HG03135 (cell line): ENCODE measurements at regions not wholly inside any gene's neighbourhood (a gene's known extent, or its start where the extent isn't known, plus 50 kb on each side); places are given as distances from the start of the nearest gene placed in this dataset.

Experiments used
- ATAC-seq: cut with Tn5 transposase; IDR thresholded peaks from one replicate; pipeline ENCODE4 v1.9.1; 2021; ENCODE audit warnings: mild to moderate bottlenecking, moderate library complexity; ENCODE audit not compliant: unreplicated experiment

DNA sequence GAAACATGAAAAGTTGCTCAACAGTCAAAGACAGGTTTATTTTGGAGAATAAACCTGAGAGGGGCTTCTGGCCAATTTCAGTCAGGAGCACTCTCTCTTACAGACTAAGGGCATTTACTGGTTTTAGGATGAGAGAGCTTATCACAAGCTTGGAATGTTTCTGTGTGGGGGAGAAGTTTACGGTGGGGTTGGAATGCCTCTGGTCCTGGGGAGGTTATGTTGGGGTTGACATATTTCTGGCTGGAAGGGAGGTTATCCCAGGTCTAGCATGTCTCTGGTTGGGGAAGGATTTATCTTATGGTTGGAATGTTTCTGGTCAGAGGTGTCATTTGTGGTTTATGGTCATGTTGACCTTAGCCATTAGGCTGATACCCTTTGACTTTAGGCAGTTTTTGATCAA lies 1867.3 kb downstream of the EFNA5 start:
- ATAC-seq: no peak

DNA sequence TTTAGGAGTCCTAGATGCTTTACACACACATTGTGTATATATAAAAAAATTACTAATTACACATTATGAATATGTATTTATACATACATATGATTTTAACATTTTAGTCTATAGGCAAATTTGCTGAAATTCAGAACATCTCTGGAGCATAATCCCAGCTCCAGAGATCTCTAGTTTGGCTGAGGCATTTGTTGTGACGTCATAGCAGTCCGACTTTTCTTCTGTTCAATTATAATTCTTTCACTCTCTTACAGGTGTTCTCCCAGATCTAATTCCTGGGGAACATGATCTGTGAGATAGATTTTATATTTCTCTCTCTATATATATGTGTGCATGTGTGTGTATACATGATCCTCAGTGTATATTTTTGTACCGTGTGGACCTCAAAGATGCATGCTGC lies 1876.2 kb downstream of the EFNA5 start:
- ATAC-seq: no peak

DNA sequence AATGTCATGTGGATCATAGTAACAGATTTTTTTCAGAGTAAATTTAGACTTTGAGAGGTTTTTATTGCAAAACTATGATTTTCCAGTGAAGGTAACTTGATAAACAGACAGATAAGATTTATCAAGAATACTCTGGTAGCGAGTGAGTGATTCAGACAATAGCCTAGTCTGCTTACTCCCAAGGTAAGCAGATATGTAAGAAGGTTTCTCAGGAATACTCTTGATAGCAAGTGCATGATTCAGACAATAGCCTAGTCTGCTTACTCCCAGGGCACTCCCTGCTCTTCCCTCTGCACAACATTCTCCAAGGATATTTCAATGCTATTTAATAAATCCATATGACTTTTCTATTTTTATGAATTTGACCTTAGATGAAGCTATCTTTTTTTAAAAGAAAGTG lies 1881.5 kb downstream of the EFNA5 start:
- no peak for ATAC-seq

DNA sequence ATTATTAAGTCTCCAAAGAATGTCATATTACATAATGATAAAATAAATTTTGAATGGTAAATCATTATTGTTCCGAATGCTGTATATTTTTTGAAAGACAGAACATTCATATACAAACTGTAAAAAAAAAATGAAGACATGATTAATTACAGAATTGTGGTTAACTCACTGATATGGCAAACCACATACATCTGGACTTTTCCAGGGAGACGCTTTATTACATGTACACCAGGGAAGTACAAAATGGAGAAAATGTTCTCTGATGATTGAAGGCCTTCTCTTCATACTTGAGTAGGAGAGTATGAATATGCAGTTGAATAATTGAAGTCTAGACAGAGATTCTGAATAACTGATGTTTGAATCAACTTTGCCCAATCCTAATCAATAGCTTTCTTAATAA lies 1886.9 kb downstream of the EFNA5 start:
- no peak for ATAC-seq

DNA sequence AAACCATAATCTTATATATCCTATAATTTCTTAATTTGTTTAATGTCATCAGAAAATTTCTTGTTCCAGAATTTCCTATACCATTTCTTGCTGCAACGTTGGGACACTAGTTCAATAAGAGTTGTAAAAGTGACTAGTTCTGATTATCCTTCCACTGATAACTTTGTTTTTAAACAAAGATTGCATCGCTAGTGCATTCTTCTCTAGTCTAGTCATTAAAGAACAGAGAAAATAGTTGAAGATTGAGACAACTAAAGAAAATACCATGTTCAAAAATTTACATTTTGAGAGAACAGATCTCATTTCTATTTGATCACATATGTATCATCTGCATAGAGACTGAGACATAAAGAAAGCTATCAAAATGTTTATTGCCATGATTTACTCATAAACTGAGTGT lies 1888.2 kb downstream of the EFNA5 start:
- ATAC-seq: no peak

DNA sequence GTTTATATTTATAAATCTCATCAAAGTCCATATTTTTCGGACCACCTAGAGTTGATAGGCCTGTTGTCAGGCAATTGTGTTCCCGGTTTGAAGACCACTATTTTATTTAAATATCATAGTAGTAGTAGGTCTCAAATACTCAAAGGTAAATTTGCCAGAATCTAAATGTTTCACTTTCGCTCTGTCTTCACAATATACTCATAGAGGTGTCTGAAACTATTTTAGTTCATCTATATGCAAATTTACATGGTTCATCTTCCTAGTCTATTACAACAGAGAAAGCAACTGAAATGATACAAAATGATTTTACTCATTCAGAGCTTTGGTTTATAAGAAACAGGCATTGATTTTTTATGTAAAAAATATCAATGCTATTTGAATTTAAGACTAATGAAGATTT lies 1897.5 kb downstream of the EFNA5 start:
- ATAC-seq: no peak

DNA sequence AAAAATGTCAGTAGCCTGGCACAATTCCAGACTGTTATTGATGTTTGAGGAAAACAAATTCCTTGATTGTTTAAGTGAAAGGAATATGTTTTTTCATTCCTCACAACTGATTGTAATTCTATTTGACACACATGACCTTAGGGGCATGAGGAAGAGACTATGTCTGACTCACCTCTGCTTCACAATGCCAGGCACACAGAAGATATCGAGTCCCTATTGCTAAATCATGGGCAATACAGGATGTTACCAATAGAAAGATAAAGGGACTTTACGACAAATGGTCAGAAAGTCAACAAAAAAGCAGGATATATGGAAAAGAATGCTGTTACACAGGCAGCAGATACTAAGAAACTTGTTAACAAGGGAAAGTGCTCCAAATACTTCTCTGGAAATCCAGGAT lies 1903.5 kb downstream of the EFNA5 start:
- ATAC-seq: no peak

DNA sequence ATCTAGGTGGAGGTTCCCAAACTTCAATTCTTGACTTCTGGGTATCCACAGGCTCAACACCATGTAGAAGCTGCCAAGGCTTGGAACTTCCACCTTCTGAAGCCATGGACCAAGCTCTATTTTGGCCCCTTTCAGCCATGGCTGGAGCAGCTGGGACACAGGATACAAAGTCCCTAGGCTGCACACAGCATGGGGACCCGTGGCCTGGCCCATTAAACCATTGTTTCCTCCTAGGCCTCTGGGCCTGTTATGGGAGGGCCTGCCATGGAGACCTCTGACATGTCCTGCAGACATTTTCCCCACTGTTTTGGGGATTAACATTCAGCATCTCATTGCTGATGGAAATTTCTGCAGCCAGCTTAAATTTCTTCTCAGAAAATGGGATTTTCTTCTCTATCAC lies 1908.0 kb downstream of the EFNA5 start:
- ATAC-seq: no peak

DNA sequence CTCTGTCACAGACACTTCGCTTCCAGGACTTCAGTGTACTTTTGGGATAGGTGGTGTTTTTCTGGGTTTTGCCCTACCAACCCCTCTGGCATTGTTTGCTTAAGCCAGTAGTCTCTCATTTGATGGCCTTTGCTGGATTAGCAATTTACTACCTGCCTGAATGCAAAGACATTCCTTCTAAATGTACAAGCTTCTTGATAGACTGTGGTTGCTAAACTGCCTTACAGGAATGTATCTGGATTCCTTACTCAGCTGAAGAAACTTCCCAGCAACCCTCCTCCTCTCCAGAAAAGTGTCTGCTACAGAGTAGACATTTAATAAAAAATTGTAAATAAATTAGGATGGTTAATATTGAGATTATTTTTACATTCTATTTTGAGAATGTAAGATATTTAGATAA lies 1916.7 kb downstream of the EFNA5 start:
- ATAC-seq: no peak

DNA sequence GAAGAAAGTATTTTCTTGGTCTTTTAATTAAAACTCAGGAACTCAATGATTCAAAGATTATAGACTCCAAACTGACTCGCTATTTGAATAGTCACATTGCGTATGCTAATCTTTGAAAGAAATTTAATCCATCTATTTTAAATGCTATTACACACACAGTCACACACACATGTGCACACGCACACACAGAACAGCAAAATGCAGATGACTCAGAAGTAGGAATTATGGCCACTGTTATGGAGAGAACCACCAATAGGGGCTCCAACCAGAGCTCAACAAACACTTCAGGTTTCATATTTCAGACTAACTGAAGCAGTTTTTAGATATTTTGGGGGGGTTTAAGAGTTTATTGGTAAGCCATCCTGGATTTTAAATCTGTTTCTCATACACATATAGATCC lies 1917.9 kb downstream of the EFNA5 start:
- no peak for ATAC-seq

DNA sequence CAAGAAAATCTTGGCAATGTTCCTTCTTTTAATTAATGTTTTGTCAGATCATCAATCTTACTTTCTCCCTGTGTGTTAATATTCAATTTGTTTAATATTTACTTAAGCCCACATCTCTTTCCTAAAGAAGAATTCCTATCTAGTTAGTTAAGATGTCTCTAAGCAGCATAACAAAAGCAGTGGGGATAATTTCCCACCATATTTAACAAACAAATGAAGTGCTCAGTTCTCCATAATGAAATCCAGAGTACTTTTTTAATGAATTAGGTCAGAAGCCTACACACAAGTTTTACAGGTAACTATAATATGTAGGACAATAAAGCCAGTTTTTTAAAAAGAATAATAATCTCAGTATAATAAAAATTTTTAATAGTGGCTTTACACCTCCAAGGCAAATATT lies 1918.8 kb downstream of the EFNA5 start:
- no peak for ATAC-seq

DNA sequence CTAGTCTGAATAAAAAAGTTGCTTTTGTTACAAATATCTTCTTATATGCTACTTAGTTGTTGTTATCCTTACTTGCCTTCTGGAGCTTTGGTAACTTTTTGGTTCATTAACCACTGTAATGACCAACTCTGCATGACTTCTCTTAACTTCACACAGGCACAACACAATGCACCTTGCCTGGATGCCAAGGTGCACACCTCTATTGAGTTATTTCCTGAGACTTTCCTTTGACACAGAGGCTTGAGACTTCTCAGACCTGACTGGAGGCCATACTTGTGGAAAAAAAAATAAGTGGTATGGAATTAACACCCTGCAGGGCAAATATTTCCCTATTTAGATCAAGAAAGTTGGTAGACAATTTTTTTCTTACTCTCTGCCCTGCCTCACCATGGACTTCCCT lies 1925.6 kb downstream of the EFNA5 start:
- ATAC-seq: no peak

DNA sequence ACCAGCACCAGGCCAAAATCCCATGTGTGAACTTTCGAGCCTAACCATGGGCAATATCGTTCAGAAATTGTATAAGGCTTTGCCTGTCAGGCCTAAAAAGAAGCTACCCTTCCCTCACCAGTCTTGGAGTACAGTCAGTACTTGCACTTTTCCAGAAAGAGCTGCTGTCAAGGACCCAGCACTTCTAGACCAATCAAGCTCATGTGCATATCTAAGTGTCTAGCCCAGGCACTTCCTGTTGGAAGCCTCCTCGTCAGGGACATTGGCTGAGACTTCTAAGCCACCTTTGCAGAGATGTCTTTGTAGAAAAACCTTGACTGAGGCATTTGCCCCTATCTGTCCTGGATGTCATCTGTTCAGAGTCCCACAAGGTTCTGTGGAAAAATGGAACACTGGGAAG lies 1930.5 kb downstream of the EFNA5 start:
- ATAC-seq: no peak

DNA sequence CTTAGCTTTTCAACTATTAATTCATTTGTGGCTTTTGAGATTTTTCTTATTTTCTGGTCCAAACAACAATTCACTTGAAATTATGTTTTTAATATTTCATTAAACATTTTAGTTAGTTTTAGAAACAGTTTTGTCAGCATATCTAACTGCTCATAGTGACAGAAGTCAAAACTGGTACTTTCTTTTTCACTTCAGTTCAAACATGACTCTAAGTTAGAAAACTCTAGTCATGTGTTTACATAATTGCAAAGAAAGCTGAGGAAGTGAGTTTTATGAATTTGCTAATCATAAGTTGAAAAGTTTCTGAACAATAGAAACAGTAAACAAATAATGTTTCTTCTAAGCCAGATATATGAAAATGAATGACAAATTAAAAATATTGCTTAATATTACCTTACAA lies 1931.0 kb downstream of the EFNA5 start:
- ATAC-seq: no peak

DNA sequence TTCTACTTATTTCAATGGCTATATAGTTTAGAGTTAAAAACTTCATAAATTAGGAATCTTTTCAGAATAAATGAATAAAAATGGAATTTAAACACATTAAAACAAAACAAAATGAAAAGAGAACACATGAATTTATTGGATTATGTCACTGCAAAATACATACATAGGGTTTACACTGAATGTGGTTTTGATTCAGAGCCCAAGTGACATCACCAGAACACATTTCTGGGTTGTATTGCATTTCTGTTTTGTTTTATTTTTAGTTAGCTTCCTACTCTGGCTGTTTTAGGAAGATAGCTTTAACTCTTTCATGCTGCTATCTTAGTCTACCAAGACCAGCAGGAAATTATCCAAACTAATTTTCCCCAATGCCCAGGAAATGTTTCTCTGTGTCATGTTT lies 1935.0 kb downstream of the EFNA5 start:
- ATAC-seq: no peak

DNA sequence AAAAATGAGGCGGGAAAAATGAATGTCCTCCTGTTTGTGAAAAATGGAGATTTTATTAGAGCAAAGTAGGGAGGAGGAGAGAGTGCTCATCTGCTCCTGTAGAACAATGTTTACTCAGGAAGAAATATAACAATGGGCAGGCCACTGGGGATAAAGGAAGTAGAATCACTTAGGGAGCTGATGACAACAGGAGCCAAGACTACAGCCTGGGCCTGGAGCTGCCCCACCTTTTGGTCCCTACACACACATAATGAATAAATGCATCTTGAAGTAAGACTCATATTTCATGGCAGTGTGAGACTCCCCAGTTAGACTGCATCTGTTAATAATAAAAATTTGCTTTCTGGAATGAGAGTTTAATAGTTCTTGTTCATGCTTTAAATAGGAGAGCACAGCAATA lies 1939.8 kb downstream of the EFNA5 start:
- no peak for ATAC-seq

DNA sequence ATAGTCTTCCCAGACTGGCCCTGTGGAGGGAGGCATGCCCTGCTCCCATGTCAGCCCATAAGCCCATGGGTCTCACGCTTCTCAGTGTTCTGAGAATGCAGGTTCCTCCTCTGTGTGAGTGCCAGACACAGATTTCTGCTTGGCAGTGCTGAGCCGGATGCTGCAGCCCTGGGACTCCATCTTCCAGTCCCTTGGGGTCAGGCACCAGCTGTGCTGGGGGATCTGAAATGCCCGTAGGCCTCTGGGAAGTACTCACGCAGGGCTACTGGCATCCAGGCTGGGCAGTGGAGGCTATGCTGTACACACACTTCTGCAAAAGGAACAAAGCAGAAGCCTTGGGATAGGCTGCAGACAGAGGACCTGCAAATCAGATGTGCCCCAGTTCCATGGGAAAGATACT lies 1944.6 kb downstream of the EFNA5 start:
- no peak for ATAC-seq

DNA sequence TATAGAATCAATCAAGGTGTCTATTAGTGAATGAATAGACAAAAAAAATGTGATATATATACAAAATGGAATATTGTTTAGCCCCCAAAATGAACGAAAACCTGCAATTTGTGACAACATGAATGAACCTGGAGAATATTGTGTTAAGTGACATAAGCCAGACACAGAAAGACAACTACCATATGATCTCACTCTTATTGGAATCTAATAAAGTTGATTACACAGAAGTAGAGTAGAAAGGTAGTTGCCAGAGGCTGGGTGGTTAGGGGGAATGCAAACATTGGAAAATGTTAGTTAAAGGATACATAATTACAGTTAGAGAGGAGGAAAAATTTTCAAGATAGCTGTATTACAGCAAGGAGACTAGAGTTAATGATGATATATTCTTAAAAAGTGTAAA lies 1962.3 kb downstream of the EFNA5 start:
- ATAC-seq: no peak

DNA sequence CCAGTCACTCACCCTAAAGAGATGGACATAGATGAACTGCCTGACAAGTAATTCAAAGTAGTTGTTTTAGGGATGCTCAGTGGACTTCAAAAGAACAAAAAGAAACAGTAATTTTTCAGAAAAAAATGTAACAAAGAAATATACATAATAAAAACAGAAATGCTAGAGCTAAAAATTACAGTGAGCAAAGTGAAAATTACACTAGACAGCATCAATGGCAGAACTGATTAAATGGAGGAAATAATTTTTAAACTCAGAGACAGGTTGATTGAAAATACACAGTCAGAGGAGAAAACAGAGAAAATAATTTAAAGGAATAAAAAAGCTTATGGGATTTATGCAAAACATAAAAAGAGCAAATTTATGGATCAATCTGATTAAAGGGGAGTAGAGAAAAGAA lies 1968.4 kb downstream of the EFNA5 start:
- ATAC-seq: no peak

DNA sequence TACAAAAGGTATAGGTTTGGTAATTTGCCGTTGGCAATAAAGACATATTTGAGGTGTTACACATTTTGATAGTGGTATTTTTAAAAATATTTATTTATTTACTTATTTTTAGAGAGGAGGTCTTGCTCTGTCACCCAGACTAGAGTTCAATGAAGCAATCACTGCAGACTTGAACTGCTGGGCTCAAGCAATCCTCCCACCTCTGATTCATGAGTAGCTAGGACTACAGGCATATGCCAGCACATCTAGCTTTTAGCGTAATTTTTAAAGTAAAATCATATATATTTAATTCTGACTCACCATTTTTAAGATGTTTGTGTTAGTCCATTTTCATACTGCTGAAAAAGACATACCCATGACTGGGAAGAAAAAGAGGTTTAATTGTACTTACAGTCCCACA lies 1974.3 kb downstream of the EFNA5 start:
- ATAC-seq: no peak

DNA sequence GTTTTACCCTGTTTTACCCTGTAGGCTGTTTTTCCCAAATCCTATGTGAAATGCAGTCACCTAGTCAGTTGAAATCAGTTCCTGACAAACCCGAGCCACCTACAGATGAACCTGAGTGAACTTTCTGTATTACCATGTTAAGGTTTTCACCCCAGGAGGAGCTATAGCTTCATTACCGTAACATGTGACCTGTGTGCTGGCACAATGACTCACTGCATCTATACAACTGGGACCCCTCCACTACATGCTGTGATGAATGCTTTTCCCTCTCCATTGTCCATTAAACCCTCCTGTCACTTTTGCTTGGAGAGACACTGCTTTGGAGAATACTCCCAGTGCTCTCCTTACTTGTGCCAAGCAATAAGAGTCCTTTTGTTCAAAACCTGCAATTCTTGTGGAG lies 1974.8 kb downstream of the EFNA5 start:
- ATAC-seq: no peak

DNA sequence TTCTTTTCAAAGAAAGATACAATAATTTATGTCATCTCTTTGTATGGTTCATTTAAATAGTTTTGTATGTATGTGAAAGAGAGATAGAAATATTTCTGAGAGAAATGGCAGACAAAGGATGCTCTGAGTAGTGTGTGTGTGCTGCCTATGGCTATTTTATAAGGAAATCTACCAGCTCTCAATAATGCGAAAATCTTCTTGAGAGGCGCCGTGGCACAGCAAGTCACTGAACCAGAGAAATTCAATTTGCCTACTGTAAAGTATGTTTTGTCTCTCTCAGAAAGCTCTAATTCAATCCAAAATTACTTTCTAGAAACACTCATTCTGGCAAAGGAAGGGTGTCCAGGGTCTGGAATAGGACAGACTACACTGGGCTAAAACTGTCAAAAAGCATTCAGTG lies 1981.1 kb downstream of the EFNA5 start:
- no peak for ATAC-seq

DNA sequence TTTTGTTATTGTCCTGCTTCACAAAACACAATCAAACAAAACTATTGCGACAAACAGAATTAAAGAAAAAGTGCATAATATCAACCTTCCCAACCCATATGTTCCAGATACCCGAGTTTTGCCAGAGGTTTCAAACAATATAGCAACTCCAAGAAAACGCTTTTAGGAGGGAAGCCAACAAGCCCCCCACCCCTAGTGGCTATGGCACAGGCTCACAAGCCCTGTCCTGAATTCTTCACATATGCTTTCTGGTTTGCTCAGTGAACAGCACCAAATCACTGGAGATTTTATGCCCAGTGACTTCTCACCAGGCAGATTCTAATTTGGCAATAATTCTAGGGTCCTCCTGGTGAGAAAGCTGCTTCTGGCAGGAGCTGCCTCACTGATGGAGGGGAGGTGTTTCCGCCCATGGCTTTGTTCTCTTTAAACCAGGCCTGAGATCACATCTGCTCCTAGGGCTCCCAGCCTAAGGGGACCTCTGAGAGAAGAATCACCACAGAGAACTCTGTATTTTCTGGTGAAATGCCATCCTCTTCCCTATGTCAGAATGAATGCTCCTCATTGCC lies 1982.4 kb downstream of the EFNA5 start:
- ATAC-seq: no peak

DNA sequence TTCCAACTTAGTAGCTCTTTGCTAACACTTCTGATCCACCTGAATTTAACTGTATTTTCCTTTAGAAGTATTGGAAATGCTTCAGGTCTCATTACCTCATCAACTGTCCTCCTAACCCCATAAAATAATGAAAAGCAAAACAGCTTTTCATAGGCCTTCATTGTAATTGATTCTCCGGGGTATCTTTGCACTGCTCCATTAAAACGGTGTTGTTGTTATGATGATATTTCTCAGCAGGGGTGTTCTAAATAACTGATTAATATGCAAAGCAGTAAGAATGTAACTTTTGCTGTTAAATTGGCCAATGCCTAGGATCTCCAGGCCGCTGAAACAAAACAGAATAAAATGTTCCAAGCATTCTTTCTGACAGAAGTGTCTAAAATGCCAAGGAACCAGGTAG lies 1983.2 kb downstream of the EFNA5 start:
- ATAC-seq: no peak
